ENCODE measurements at regions not wholly inside any gene's neighbourhood (a gene's known extent, or its start where the extent isn't known, plus 50 kb on each side); places are given as distances from the start of the nearest gene placed in this dataset.

GRCh38 chr9:29290516-29290915 is 1717.2 kb upstream of the C9orf72 start:
- no TSS peak for BruUV-seq (replicated peaks)
- CTCF ChIA-PET = no interaction called here
- Histone ChIP-seq H3K4me3 (ENCODE audit: low read depth in 2 of 2, low read length in 2 of 2) (no peak overlapping the region), H3K27me3 (ENCODE audit: control insufficient read depth, insufficient read depth, low read length) (no peaks in the 10 kb centered on the region), H3K9me3 (ENCODE audit: control insufficient read depth, insufficient read depth, low read depth, low read length) (no peaks in the 10 kb centered on the region), H3K36me3 (ENCODE audit: control insufficient read depth, insufficient read depth, low read length) (no peaks in the 10 kb centered on the region), H3K4me1 (ENCODE audit: control insufficient read depth, insufficient read depth, low read length) (no peaks in the 10 kb centered on the region), H3K27ac (ENCODE audit: low read length) (no peak overlapping the region)
- DNase-seq (ENCODE audit: low read depth, low spot score) (no peak), ATAC-seq (no peak)
- intact Hi-C loops (cut with micrococcal nuclease; ENCODE audit: unreplicated experiment) = no loop called here
- in situ Hi-C loops (cut with HindIII; ENCODE audit: low pct_unique_long_range_greater_than_20kb, low sequenced_read_pairs) = no loop called here
- TF ChIP-seq, protein P1, sequence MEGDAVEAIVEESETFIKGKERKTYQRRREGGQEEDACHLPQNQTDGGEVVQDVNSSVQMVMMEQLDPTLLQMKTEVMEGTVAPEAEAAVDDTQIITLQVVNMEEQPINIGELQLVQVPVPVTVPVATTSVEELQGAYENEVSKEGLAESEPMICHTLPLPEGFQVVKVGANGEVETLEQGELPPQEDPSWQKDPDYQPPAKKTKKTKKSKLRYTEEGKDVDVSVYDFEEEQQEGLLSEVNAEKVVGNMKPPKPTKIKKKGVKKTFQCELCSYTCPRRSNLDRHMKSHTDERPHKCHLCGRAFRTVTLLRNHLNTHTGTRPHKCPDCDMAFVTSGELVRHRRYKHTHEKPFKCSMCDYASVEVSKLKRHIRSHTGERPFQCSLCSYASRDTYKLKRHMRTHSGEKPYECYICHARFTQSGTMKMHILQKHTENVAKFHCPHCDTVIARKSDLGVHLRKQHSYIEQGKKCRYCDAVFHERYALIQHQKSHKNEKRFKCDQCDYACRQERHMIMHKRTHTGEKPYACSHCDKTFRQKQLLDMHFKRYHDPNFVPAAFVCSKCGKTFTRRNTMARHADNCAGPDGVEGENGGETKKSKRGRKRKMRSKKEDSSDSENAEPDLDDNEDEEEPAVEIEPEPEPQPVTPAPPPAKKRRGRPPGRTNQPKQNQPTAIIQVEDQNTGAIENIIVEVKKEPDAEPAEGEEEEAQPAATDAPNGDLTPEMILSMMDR (IDR thresholded peaks at IDR 0.05) = no peak
- TF ChIP-seq SIN3A (IDR thresholded peaks at IDR 0.05; ENCODE audit: borderline replicate concordance, insufficient read depth, low read depth, low read length) (no peak), POLR2AphosphoS5 (IDR thresholded peaks at IDR 0.05; ENCODE audit: low read depth, low read length) (no peak), TCF7L2 (IDR thresholded peaks at IDR 0.05; ENCODE audit: low read depth, low read length) (no peak), REST (IDR thresholded peaks at IDR 0.05; ENCODE audit: insufficient read depth in 1 of 2, low read depth in 2 of 2, low read length in 1 of 2) (no peak)
- POLR2A ChIA-PET = no interaction called here

- no peaks in the 10 kb centered on the region for H3K36me3 ChIP-seq (ENCODE audit: control insufficient read depth, insufficient read depth, low read length)
- H3K27me3 ChIP-seq (ENCODE audit: control insufficient read depth, insufficient read depth, low read length) = no peaks in the 10 kb centered on the region
- no peak overlapping the region for H3K27ac ChIP-seq (ENCODE audit: low read length)
- no peak for DNase-seq (ENCODE audit: low read depth, low spot score)
- no peak overlapping the region for H3K4me3 ChIP-seq (ENCODE audit: low read depth in 2 of 2, low read length in 2 of 2)
- TF ChIP-seq REST (IDR thresholded peaks at IDR 0.05; ENCODE audit: insufficient read depth in 1 of 2, low read depth in 2 of 2, low read length in 1 of 2) = no peak
- no peak for TF ChIP-seq SIN3A (IDR thresholded peaks at IDR 0.05; ENCODE audit: borderline replicate concordance, insufficient read depth, low read depth, low read length)
- no peak for TF ChIP-seq TCF7L2 (IDR thresholded peaks at IDR 0.05; ENCODE audit: low read depth, low read length)
- TF ChIP-seq, protein P1 (IDR thresholded peaks at IDR 0.05) = no peak
- no peak for TF ChIP-seq POLR2AphosphoS5 (IDR thresholded peaks at IDR 0.05; ENCODE audit: low read depth, low read length)
- intact Hi-C loops (cut with micrococcal nuclease; ENCODE audit: unreplicated experiment) = no loop called here
- in situ Hi-C loops (cut with HindIII; ENCODE audit: low pct_unique_long_range_greater_than_20kb, low sequenced_read_pairs) = no loop called here
- no peaks in the 10 kb centered on the region for H3K4me1 ChIP-seq (ENCODE audit: control insufficient read depth, insufficient read depth, low read length)
- ATAC-seq = no peak
- ChIA-PET POLR2A (no interaction called here), CTCF (no interaction called here)
- no peaks in the 10 kb centered on the region for H3K9me3 ChIP-seq (ENCODE audit: control insufficient read depth, insufficient read depth, low read depth, low read length)
- no TSS peak for BruUV-seq (replicated peaks)
Measured at GRCh38 chr9:29297592-29297991, 1724.3 kb upstream of the C9orf72 start.
